H1 (cell line): ENCODE measurements at regions not wholly inside any gene's neighbourhood (a gene's known extent, or its start where the extent isn't known, plus 50 kb on each side); places are given as distances from the start of the nearest gene placed in this dataset.

Experiments used
- EZH2 ChIP-seq: fragments of 200-600 bp; sonication (generic); IDR thresholded peaks from 2 replicates; pipeline ENCODE4 v1.7.1; 2012; ENCODE audit warnings: low read depth, mild to moderate bottlenecking, moderate library complexity, low read length, inconsistent platforms; ENCODE audit not compliant: severe bottlenecking
- RAD21 ChIP-seq, 2 experiments: IDR thresholded peaks in 1 of 2; conservative IDR thresholded peaks in 1 of 2; 2 replicates each; pipeline ENCODE4 v1.6.1; 2011; ENCODE audit warnings: low read depth in 2 of 2, low read length in 2 of 2, improper control_type of control experiment in 1 of 2, inconsistent platforms in 1 of 2, mild to moderate bottlenecking in 1 of 2, moderate library complexity in 1 of 2
- RNF2 ChIP-seq: fragments of 200-900, 300-1000 bp; sonication (generic); IDR thresholded peaks from 2 replicates; pipeline ENCODE4 v1.7.1; 2016; ENCODE audit warnings: borderline replicate concordance, low read depth, mild to moderate bottlenecking, antibody characterized with exemption, low read length; ENCODE audit not compliant: poor library complexity, severe bottlenecking; ENCODE audit errors: missing control alignments
- SIN3A ChIP-seq, 2 experiments: IDR thresholded peaks in 1 of 2; conservative IDR thresholded peaks in 1 of 2; 2 replicates each; pipeline ENCODE4 v1.6.1; 2011 to 2012; ENCODE audit warnings: low read length in 2 of 2, improper control_type of control experiment in 1 of 2, low read depth in 1 of 2, mild to moderate bottlenecking in 1 of 2

DNA sequence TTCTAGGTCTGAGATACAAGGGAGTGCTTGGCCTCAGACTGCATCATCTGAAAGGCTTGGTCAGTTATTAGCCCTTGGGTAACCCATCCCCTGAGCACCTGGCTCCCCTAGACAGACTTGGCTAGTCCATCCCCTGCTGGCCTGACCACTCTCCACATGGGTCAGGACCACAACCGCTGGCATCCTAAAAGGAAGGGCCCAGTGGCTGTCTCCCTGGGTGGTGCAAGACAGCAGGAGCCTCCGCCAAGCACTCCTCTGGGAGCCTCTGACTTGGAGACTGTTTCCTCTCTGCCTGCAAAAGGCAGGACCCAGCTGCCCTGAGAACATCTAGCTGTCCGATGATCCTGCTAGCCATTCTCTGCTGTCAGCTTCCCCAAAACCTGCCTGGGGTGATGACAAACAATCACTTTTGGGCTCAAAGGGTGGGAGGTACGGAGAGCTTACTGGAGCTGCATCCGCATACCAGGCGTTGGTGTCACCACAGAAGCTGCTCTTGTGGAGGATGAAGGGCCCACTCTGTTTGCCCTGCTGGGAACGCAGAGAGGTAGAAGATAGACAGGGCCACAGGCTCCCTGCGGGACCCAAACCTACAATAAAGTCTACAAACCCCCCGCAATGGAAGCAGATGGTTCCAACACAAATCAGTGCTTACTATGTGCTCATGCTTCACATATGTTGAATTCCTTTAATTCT lies 108.0 kb upstream of the PRR20G start (continued):
- no peak for TF ChIP-seq EZH2
- no peak for TF ChIP-seq RNF2
- no peak for TF ChIP-seq RAD21 (IDR thresholded peaks at IDR 0.05 in 1 of 2, conservative IDR thresholded peaks at IDR 0.05 in 1 of 2; ENCODE audit: low read depth in 2 of 2, low read length in 2 of 2)
- no peak for TF ChIP-seq SIN3A (conservative IDR thresholded peaks at IDR 0.05 in 1 of 2, IDR thresholded peaks at IDR 0.05 in 1 of 2; ENCODE audit: low read depth in 1 of 2, low read length in 2 of 2)
